ENCODE measurements at regions not wholly inside any gene's neighbourhood (a gene's known extent, or its start where the extent isn't known, plus 50 kb on each side); places are given as distances from the start of the nearest gene placed in this dataset.
"Not testable (repeated sequence)": the region's sequence is repeated elsewhere in the genome, so short reads cannot be mapped to it uniquely, and the experiment has no call there.

GRCh38 chr3:113377158-113377557 lies 64.1 kb downstream of the CFAP44 start:
- in situ Hi-C loops (cut with MboI; ENCODE audit: low pct_unique_long_range_greater_than_20kb, low sequenced_read_pairs, unreplicated experiment): no loop called here
- DNase-seq (ENCODE audit: low spot score): no peak

DNA sequence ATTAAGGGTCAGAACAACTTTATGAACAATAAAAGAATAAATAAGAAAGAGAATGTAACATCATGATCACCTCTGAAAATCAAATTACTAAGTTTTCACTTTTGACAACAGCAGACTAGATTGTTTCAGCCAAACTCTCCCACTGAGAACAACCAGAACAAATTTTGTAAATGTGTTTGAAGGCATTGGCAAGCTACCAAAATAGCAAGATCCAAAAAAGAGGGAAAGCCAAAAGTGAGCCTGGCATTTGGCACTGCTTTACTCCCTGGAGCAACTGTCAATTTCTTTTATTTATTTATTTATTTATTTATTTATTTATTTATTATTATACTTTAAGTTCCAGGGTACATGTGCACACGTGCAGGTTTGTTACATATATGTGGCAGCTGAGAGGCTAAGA lies 67.2 kb downstream of the CFAP44 start:
- no peak for DNase-seq (ENCODE audit: low spot score)
- in situ Hi-C loops (cut with MboI; ENCODE audit: low pct_unique_long_range_greater_than_20kb, low sequenced_read_pairs, unreplicated experiment): no loop called here
- no peak for TF ChIP-seq CTCF (IDR thresholded peaks at IDR 0.05; ENCODE audit: extremely low read depth, insufficient read depth, missing control alignments)

More at GRCh38 chr3:113377158-113377557, 64.1 kb downstream of the CFAP44 start:
- TF ChIP-seq CTCF (IDR thresholded peaks at IDR 0.05; ENCODE audit: extremely low read depth, insufficient read depth, missing control alignments): no peak

GRCh38 chr3:113366800-113367199 lies 74.5 kb downstream of the CFAP44 start:
- in situ Hi-C loops (cut with MboI; ENCODE audit: low pct_unique_long_range_greater_than_20kb, low sequenced_read_pairs, unreplicated experiment); DNase-seq (ENCODE audit: low spot score): not testable (repeated sequence)

DNA sequence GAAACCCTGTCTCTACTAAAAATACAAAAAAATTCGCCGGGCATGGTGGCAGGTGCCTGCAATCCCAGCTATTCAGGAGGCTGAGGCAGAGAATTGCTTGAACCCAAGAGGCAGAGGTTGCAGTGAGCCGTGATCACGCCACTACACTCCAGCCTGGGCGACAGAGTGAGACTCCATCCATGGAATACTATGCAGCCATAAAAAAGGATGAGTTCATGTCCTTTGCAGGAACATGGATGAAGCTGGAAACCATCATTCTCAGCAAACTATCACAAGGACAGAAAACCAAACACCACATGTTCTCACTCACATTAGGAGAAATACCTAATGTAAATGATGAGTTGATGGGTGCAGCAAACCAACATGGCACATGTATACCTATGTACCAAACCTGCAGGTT lies 86.0 kb downstream of the CFAP44 start:
- in situ Hi-C loops (cut with MboI; ENCODE audit: low pct_unique_long_range_greater_than_20kb, low sequenced_read_pairs, unreplicated experiment); DNase-seq (ENCODE audit: low spot score): not testable (repeated sequence)

DNA sequence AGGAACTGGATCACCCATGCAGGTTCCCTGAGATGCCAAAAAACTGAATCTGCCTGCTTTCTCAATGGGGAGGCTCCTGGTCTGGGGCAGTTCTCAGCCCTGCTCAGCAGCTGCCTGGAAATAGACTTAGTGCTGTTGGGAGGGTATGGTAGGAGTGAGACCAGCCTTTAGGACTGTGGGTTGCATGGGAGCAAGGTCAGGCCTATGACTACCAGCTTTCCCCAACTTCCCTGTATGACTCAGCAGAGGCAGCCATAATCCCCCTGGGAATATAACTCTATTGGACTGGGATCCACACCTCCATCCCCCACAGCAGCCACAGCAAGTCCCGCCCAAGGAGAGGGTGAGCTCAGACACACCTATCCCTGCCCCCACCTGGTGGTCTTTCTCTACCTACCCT lies 87.0 kb downstream of the CFAP44 start:
- in situ Hi-C loops (cut with MboI; ENCODE audit: low pct_unique_long_range_greater_than_20kb, low sequenced_read_pairs, unreplicated experiment): no loop called here
- DNase-seq (ENCODE audit: low spot score): no peak
- no peak for TF ChIP-seq CTCF (IDR thresholded peaks at IDR 0.05; ENCODE audit: extremely low read depth, insufficient read depth, missing control alignments)

- in situ Hi-C loops (cut with MboI; ENCODE audit: low pct_unique_long_range_greater_than_20kb, low sequenced_read_pairs, unreplicated experiment): no loop called here
- DNase-seq (ENCODE audit: low spot score): no peak
- TF ChIP-seq CTCF (IDR thresholded peaks at IDR 0.05; ENCODE audit: extremely low read depth, insufficient read depth, missing control alignments): no peak
Measured at GRCh38 chr3:113353678-113354077, 87.6 kb downstream of the CFAP44 start.

- no peak for TF ChIP-seq CTCF (IDR thresholded peaks at IDR 0.05; ENCODE audit: extremely low read depth, insufficient read depth, missing control alignments)
- in situ Hi-C loops (cut with MboI; ENCODE audit: low pct_unique_long_range_greater_than_20kb, low sequenced_read_pairs, unreplicated experiment): no loop called here
- no peak for DNase-seq (ENCODE audit: low spot score)
Measured at GRCh38 chr3:113340785-113341184, 100.5 kb downstream of the CFAP44 start.

- peak; percentile 20 for TF ChIP-seq CTCF (IDR thresholded peaks at IDR 0.05; ENCODE audit: extremely low read depth, insufficient read depth, missing control alignments)
- no peak for DNase-seq (ENCODE audit: low spot score)
- in situ Hi-C loops (cut with MboI; ENCODE audit: low pct_unique_long_range_greater_than_20kb, low sequenced_read_pairs, unreplicated experiment): no loop called here
Measured at GRCh38 chr3:113339616-113340244, 101.6 kb downstream of the CFAP44 start.

Measured in GM13977 (cell line).